ENCODE measurements at regions not wholly inside any gene's neighbourhood (a gene's known extent, or its start where the extent isn't known, plus 50 kb on each side); places are given as distances from the start of the nearest gene placed in this dataset.

GRCh38 chr5:104751969-104752368, 1189.4 kb upstream of the NUDT12 start:
- TF ChIP-seq, protein P1, sequence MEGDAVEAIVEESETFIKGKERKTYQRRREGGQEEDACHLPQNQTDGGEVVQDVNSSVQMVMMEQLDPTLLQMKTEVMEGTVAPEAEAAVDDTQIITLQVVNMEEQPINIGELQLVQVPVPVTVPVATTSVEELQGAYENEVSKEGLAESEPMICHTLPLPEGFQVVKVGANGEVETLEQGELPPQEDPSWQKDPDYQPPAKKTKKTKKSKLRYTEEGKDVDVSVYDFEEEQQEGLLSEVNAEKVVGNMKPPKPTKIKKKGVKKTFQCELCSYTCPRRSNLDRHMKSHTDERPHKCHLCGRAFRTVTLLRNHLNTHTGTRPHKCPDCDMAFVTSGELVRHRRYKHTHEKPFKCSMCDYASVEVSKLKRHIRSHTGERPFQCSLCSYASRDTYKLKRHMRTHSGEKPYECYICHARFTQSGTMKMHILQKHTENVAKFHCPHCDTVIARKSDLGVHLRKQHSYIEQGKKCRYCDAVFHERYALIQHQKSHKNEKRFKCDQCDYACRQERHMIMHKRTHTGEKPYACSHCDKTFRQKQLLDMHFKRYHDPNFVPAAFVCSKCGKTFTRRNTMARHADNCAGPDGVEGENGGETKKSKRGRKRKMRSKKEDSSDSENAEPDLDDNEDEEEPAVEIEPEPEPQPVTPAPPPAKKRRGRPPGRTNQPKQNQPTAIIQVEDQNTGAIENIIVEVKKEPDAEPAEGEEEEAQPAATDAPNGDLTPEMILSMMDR (conservative IDR thresholded peaks at IDR 0.05; ENCODE audit: low read length), result no peak
- TF ChIP-seq EZH2phosphoT487 (IDR thresholded peaks at IDR 0.05; ENCODE audit: borderline replicate concordance, low read depth, low read length), result no peak
